Thoracic aorta (tissue), 2 donors: ENCODE measurements at regions not wholly inside any gene's neighbourhood (a gene's known extent, or its start where the extent isn't known, plus 50 kb on each side); places are given as distances from the start of the nearest gene placed in this dataset.

Experiments
- ATAC-seq: fragments of 150-250 bp; one replicate; pipeline ENCODE4 v1.8.0; 2017; ENCODE audit warnings: low read depth; ENCODE audit not compliant: insufficient number of reproducible peaks, low FRiP score
- DNase-seq: peaks from one replicate; pipeline ENCODE4 v3.0.0-alpha.2; 2020; ENCODE audit warnings: low spot score
- H3K27ac ChIP-seq, 2 donors: fragments of 200-600 bp; sonication (generic); 1 replicate in 1 of 2; 2 replicates in 1 of 2; pipeline ENCODE4 v1.5.1; 2016; ENCODE audit warnings: mild to moderate bottlenecking in 2 of 2, moderate library complexity in 2 of 2
- H3K27me3 ChIP-seq: fragments of 200-600 bp; sonication (generic); replicated peaks from 2 replicates; pipeline ENCODE4 v1.6.0; 2016; ENCODE audit warnings: mild to moderate bottlenecking; ENCODE audit not compliant: insufficient read depth
- H3K36me3 ChIP-seq: fragments of 200-600 bp; sonication (generic); one replicate; pipeline ENCODE4 v1.5.1; 2016
- H3K4me1 ChIP-seq, 2 donors: fragments of 200-600 bp; sonication (generic); 1 replicate in 1 of 2; 2 replicates in 1 of 2; pipeline versions ENCODE4 v1.5.1 to v1.6.0; 2016; ENCODE audit warnings: low read depth in 2 of 2, mild to moderate bottlenecking in 1 of 2; ENCODE audit not compliant: control insufficient read depth in 1 of 2
- H3K4me3 ChIP-seq: fragments of 200-600 bp; sonication (generic); 2 replicates; pipeline ENCODE4 v1.5.1; 2016; ENCODE audit warnings: mild to moderate bottlenecking
- H3K9me3 ChIP-seq: fragments of 200-600 bp; sonication (generic); 2 replicates; pipeline ENCODE4 v1.5.1; 2016
- CTCF ChIP-seq: fragments of 200-600 bp; sonication (generic); IDR thresholded peaks from one replicate; pipeline ENCODE4 v1.5.1; 2019; ENCODE audit warnings: antibody characterized with exemption

GRCh38 chr18:42619771-42620170 lies 495.7 kb downstream of the RIT2 start:
- ATAC-seq (no peak), DNase-seq (no peak)
- no peak overlapping the region for H3K27ac ChIP-seq
- H3K4me1 ChIP-seq = no peaks in the 10 kb centered on the region
- H3K9me3 ChIP-seq = no peaks in the 10 kb centered on the region
- H3K27me3 ChIP-seq = no peaks in the 10 kb centered on the region
- no peak overlapping the region for H3K4me3 ChIP-seq
- TF ChIP-seq CTCF = no peak
- no peaks in the 10 kb centered on the region for H3K36me3 ChIP-seq

- ATAC-seq = no peak
- no peak for TF ChIP-seq CTCF
- Histone ChIP-seq H3K4me1 (no peaks in the 10 kb centered on the region), H3K4me3 (no peak overlapping the region), H3K27ac (no peak overlapping the region), H3K36me3 (no peaks in the 10 kb centered on the region), H3K27me3 (no peaks in the 10 kb centered on the region), H3K9me3 (no peaks in the 10 kb centered on the region)
- no peak for DNase-seq
These were observed 494.8 kb downstream of the RIT2 start for GRCh38 chr18:42620657-42621056.

- Histone ChIP-seq H3K4me3 (no peak overlapping the region), H3K4me1 (no peaks in the 10 kb centered on the region), H3K27me3 (no peaks in the 10 kb centered on the region), H3K27ac (no peak overlapping the region), H3K36me3 (no peaks in the 10 kb centered on the region), H3K9me3 (no peaks in the 10 kb centered on the region)
- DNase-seq = no peak
- no peak for TF ChIP-seq CTCF
- ATAC-seq = no peak
These were observed 491.6 kb downstream of the RIT2 start for GRCh38 chr18:42623935-42624334.

GRCh38 chr18:42632801-42633200 lies 482.7 kb downstream of the RIT2 start:
- Histone ChIP-seq H3K4me3 (no peak overlapping the region), H3K27ac (no peak overlapping the region), H3K9me3 (no peaks in the 10 kb centered on the region), H3K27me3 (no peaks in the 10 kb centered on the region), H3K4me1 (no peaks in the 10 kb centered on the region), H3K36me3 (no peaks in the 10 kb centered on the region)
- TF ChIP-seq CTCF = no peak
- DNase-seq (no peak), ATAC-seq (no peak)

GRCh38 chr18:42635378-42636048 lies 480.0 kb downstream of the RIT2 start:
- Histone ChIP-seq H3K9me3 (no peaks in the 10 kb centered on the region), H3K27ac (no peak overlapping the region), H3K4me1 (no peaks in the 10 kb centered on the region), H3K36me3 (no peaks in the 10 kb centered on the region), H3K4me3 (no peak overlapping the region), H3K27me3 (no peaks in the 10 kb centered on the region)
- ATAC-seq (no peak), DNase-seq (no peak)
- no peak for TF ChIP-seq CTCF
